Heart left ventricle (tissue), 16 donors: ENCODE measurements at regions not wholly inside any gene's neighbourhood (a gene's known extent, or its start where the extent isn't known, plus 50 kb on each side); places are given as distances from the start of the nearest gene placed in this dataset.

Experiments used
- ATAC-seq, 4 donors: fragments of 200-7000 bp; cut with Tn5 transposase; one replicate each; pipeline ENCODE4 v1.9.1; 2020 to 2022; ENCODE audit warnings: moderate library complexity in 4 of 4, mild to moderate bottlenecking in 3 of 4, moderate number of reproducible peaks in 1 of 4
- DNase-seq, 5 donors: peaks; one replicate each; pipeline ENCODE4 v3.0.0-alpha.2; 2020
- H3K27ac ChIP-seq, 12 donors: fragments of 200-600 bp; sonication (generic) in 4 of 12; one replicate each; pipeline versions ENCODE4 v1.5.0 to v1.8.0; 2016 to 2022; ENCODE audit warnings: mild to moderate bottlenecking in 2 of 12
- H3K27me3 ChIP-seq, 9 donors: fragments of 200-600 bp; sonication (generic) in 2 of 9; one replicate each; pipeline versions ENCODE4 v1.5.1 to v1.8.0; 2016 to 2022; ENCODE audit warnings: mild to moderate bottlenecking in 3 of 9
- H3K36me3 ChIP-seq, 9 donors: fragments of 200-600 bp; sonication (generic) in 2 of 9; one replicate each; pipeline versions ENCODE4 v1.5.0 to v1.8.0; 2018 to 2022; ENCODE audit warnings: mild to moderate bottlenecking in 2 of 9
- H3K4me1 ChIP-seq, 12 donors: fragments of 200-600 bp; sonication (generic) in 4 of 12; one replicate each; pipeline versions ENCODE4 v1.5.0 to v1.8.0; 2016 to 2022; ENCODE audit warnings: mild to moderate bottlenecking in 3 of 12
- H3K4me3 ChIP-seq, 12 donors: fragments of 200-600 bp; sonication (generic) in 4 of 12; one replicate each; pipeline versions ENCODE4 v1.5.0 to v1.8.0; 2017 to 2022; ENCODE audit warnings: mild to moderate bottlenecking in 9 of 12, moderate library complexity in 4 of 12
- H3K9me3 ChIP-seq, 12 donors: fragments of 200-600 bp; sonication (generic) in 4 of 12; one replicate each; pipeline versions ENCODE4 v1.5.0 to v1.8.0; 2016 to 2022; ENCODE audit warnings: mild to moderate bottlenecking in 1 of 12
- POLR2A ChIP-seq, 2 donors: fragments of 450-650 bp; IDR thresholded peaks; one replicate each; pipeline ENCODE4 v1.6.1; 2017; ENCODE audit warnings: antibody characterized with exemption in 2 of 2, mild to moderate bottlenecking in 2 of 2, moderate library complexity in 2 of 2
- WGBS, 4 donors: extraction: QIAGEN DNeasy Blood & Tissue Kit in 2 of 4; methylation state at CpG; one replicate each; pipeline versions ENCODE4 v1.1.5 to v1.1.7; 2013 to 2018; 5-methylcytosine and 5-hydroxymethylcytosine counted together
- intact Hi-C, 10 donors: fragments of 100-400 bp; cut with DNase I; formaldehyde crosslinking; loops; one replicate each; pipeline versions ENCODE4 v1.11.1 to v1.14.2; 2022
- TF ChIP-seq, protein P1 (sequence below), 12 donors: fragments of 200-600 bp; sonication (generic) in 4 of 12; IDR thresholded peaks; one replicate each; pipeline versions ENCODE4 v1.5.0 to v1.8.0; 2018 to 2022; ENCODE audit warnings: antibody characterized with exemption in 12 of 12, mild to moderate bottlenecking in 5 of 12
- donor health status: ischemic (EF 13 %, LVEDD 7.1; RV severe dilation, severe dysfunction).
- donor health status: healthy with polysubstance abuse.
- donor health status: DM: no; HTN: yes; CAD: no.
- donor health status: DM: no; HTN: no; CAD: no.
- donor health status: ischemic (EF 25% LVEDD 6.9; RV normal size, moderate dysfunction).
- donor health status: ischemic (EF 25% LVEDD 5.7; RV mildly dilated, moderate dysfunction).
- donor health status: healthy.
- donor health status: DM: yes; HTN: yes; CAD: no.
- donor health status: ischemic (EF 35%, LVEDD 5.7; RV mildly dilated, moderate dysfunction).
- donor health status: nonischemic (EF 11% LVEDD 7.7; RV severe dilation, severe dysfunction).
- donor health status: DM: yes; HTN: yes; CAD: no.
- donor health status: PGD.
- donor health status: ischemic (EF 29% LVEDD 5.4; RV normal size, mild dysfunction).
- donor health status: nonischemic (EF 23%, LVEDD 6.1; RV moderate dilation, normal function).

DNA sequence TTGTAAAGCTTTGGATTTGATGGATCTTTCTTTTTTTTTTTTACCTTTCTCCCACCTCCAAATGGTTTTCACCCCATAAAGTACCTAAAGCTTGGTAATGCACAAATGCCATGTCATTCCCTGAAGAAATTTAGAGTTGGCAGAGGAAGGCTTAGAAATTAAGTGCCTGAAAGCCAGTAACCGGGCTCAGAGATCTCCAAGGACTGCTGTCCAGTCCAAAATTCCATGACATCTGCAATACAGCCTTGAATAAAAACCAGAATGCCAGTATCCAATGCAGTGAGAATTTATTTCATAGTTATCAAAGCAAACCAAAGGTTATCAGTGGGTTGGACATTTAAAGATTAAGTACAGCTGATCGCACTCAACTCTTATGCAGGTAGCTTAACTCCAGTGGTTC is 209.9 kb upstream of the RBBP8 start:
- no peaks in the 10 kb centered on the region for H3K27me3 ChIP-seq
- DNase-seq (no peak), ATAC-seq (no peak)
- no peaks in the 10 kb centered on the region for H3K9me3 ChIP-seq
- no peaks in the 10 kb centered on the region for H3K4me1 ChIP-seq
- TF ChIP-seq, protein P1, sequence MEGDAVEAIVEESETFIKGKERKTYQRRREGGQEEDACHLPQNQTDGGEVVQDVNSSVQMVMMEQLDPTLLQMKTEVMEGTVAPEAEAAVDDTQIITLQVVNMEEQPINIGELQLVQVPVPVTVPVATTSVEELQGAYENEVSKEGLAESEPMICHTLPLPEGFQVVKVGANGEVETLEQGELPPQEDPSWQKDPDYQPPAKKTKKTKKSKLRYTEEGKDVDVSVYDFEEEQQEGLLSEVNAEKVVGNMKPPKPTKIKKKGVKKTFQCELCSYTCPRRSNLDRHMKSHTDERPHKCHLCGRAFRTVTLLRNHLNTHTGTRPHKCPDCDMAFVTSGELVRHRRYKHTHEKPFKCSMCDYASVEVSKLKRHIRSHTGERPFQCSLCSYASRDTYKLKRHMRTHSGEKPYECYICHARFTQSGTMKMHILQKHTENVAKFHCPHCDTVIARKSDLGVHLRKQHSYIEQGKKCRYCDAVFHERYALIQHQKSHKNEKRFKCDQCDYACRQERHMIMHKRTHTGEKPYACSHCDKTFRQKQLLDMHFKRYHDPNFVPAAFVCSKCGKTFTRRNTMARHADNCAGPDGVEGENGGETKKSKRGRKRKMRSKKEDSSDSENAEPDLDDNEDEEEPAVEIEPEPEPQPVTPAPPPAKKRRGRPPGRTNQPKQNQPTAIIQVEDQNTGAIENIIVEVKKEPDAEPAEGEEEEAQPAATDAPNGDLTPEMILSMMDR (IDR thresholded peaks at IDR 0.05), result no peak
- no peak for TF ChIP-seq POLR2A (IDR thresholded peaks at IDR 0.05)
- 67 to 91% (median 84%) methylated on average over 2 of the region's 2 CpGs for WGBS, 4 donors
- no peak overlapping the region for H3K4me3 ChIP-seq
- H3K27ac ChIP-seq, result no peak overlapping the region
- intact Hi-C loops, result no loop called here
- H3K36me3 ChIP-seq, result no peaks in the 10 kb centered on the region

DNA sequence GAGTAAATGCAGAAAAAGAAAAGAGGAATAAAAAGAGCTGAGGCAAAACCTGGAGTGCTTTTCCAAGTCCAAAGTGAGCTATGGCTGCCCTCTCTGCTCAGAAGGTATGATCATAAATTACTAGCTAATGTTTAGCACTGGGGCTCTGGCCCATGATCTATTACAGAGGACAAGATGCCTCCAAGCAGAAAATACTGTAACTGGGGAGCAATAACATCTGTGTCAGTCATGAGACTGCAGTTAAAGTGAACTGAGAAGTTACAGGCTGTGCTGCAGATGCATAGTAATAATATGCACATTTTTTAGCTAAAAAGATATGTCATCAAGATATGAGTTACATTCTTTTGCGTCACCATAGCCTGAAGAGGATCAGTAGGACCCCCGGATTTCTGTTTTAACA is 209.4 kb upstream of the RBBP8 start:
- Histone ChIP-seq H3K27me3 (no peaks in the 10 kb centered on the region), H3K4me1 (no peaks in the 10 kb centered on the region), H3K4me3 (no peak overlapping the region), H3K9me3 (no peaks in the 10 kb centered on the region), H3K27ac (no peak overlapping the region), H3K36me3 (no peaks in the 10 kb centered on the region)
- no peak for DNase-seq
- no peak for ATAC-seq
- 49 to 75% (median 57%) methylated on average over 2 of the region's 2 CpGs for WGBS, 4 donors
- intact Hi-C loops, result no loop called here
- TF ChIP-seq, protein P1 (IDR thresholded peaks at IDR 0.05), result no peak
- no peak for TF ChIP-seq POLR2A (IDR thresholded peaks at IDR 0.05)

DNA sequence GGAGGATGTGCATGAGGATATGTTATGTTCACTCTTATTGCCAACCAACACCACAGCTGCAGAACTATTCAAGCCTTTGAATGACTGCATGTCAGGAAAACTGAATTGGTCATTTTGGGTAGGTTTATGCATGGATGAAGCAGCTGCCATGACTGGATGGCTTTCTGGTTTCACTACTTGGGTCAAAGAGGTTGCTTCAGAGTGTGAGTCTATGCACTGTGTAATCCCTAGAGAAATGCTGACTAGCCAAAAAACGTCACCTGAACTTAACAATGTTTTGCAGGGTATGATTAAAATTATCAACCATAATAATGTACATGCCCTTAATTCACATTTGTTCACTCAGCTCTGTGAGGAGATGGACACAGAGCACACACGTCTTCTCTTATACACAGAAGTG is 206.7 kb upstream of the RBBP8 start:
- intact Hi-C loops, result no loop called here
- no peak overlapping the region for H3K4me3 ChIP-seq
- no peaks in the 10 kb centered on the region for H3K9me3 ChIP-seq
- ATAC-seq (no peak), DNase-seq (no peak)
- no peaks in the 10 kb centered on the region for H3K27me3 ChIP-seq
- WGBS, 4 donors, result 67 to 84% (median 83%) methylated on average over 2 of the region's 2 CpGs
- H3K36me3 ChIP-seq, result no peaks in the 10 kb centered on the region
- H3K4me1 ChIP-seq, result no peaks in the 10 kb centered on the region
- no peak overlapping the region for H3K27ac ChIP-seq
- no peak for TF ChIP-seq POLR2A (IDR thresholded peaks at IDR 0.05)
- TF ChIP-seq, protein P1 (IDR thresholded peaks at IDR 0.05), result no peak

DNA sequence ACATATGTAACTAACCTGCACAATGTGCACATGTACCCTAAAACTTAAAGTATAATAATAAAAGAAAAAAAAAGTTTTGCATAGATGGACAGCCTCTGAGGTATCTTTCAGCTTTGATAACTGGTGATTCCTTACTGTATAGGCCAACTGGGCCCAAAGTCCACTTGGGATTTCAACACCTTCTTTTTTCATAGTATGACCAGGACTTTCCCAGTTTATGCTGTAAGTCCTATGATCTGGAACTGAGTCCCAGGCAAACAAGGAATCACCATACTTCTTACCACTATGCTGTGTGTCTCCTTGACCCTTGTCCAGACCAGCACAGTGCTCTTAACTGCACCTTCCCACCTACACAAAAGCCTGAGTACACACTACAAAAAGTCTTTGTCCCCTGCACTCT is 205.1 kb upstream of the RBBP8 start:
- Histone ChIP-seq H3K27me3 (no peaks in the 10 kb centered on the region), H3K4me1 (no peaks in the 10 kb centered on the region), H3K4me3 (no peak overlapping the region), H3K36me3 (no peaks in the 10 kb centered on the region), H3K9me3 (no peaks in the 10 kb centered on the region), H3K27ac (no peak overlapping the region)
- ATAC-seq (no peak), DNase-seq (no peak)
- intact Hi-C loops, result no loop called here
- TF ChIP-seq, protein P1 (IDR thresholded peaks at IDR 0.05), result no peak
- no peak for TF ChIP-seq POLR2A (IDR thresholded peaks at IDR 0.05)
